GM19023 (cell line): ENCODE measurements at regions not wholly inside any gene's neighbourhood (a gene's known extent, or its start where the extent isn't known, plus 50 kb on each side); places are given as distances from the start of the nearest gene placed in this dataset.

Experiments used
- ATAC-seq: cut with Tn5 transposase; IDR thresholded peaks from one replicate; pipeline ENCODE4 v1.9.1; 2021; ENCODE audit warnings: mild to moderate bottlenecking, moderate library complexity; ENCODE audit not compliant: unreplicated experiment

- ATAC-seq: no peak
Observed at GRCh38 chr1:59017501-59018231, 233.8 kb upstream of the JUN start.

GRCh38 chr1:59018446-59018845, 234.6 kb upstream of the JUN start:
- ATAC-seq: no peak

DNA sequence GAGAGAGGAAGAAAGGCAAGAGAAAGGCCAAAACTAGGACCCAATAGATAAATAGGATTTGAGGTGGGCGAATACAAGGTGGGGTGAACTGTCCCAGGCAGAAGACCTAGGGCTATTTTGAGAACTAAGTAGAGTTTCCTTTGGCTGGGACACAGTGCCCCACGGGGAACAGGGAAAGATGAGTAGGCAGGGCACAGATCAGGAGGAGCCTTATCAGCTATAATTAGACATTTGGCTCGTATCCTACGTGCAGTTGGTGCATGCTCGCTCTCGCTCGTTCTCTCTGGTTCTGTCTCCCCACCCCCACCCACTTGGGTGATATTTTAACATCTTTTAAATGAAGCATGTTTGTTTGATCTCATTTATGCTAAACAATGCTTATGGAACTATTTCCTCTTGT, 235.0 kb upstream of the JUN start:
- ATAC-seq: no peak

DNA sequence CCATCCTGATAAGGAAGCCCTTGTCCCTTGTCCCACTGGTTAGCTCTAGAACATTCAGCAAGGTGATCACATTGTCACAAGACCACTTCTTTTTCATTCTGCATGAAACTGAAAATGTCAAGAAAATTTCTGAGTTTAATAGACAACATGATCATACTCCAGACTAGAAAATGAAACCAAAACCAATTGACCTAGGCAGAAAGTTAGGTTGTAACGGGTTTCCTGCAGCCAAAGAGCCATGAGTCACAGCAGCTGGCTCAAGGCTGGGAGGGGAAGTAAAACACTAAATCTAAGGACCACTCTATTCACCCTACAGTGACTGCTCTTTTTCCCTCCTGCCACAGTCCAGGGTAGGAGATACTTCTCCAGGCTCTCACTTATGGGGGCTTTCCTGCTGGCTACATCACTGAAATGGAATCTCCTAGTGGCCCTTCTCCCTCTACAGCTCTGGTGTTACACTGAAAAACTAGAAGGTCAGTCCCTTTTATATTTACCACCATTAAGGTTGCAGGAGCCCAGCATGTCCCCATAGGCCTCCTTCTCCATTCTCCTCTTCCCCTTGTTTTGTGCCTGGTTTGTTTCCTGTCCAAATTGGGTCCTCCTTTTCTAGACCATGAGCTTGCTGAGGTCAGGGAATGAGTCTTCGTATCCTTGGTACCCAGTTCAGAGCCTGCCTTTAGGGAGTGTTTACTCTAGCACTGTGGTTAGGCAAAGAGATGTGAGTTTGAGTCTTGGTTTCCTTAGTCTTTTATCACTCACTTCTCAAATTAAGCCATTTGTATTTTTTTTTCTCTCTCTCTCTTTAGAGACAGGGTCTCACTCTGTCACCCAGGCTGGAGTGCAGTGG, 236.5 kb upstream of the JUN start:
- peak; percentile 88 for ATAC-seq

- no peak for ATAC-seq
Observed at GRCh38 chr1:59022199-59022598, 238.4 kb upstream of the JUN start.

DNA sequence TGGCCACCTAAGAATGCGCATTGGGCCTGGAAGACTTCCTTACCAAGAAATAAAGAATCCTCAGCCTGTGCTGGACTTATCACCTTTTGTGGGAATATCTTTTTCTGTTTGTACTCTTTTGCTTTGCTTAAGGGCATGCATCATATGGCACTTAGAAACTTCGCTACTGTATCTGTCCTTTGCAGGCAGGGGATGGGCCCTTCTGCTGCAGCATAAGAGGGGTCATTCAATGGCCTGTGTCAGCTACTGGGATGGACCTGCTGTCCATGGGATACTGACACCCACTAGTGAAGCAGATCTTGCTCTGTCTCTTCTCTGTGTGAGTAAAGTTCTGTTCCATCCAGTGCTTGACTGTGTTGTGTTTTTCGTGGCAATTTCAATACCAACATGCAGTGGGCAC, 239.0 kb upstream of the JUN start:
- no peak for ATAC-seq

GRCh38 chr1:59025201-59025600, 241.4 kb upstream of the JUN start:
- ATAC-seq: no peak

DNA sequence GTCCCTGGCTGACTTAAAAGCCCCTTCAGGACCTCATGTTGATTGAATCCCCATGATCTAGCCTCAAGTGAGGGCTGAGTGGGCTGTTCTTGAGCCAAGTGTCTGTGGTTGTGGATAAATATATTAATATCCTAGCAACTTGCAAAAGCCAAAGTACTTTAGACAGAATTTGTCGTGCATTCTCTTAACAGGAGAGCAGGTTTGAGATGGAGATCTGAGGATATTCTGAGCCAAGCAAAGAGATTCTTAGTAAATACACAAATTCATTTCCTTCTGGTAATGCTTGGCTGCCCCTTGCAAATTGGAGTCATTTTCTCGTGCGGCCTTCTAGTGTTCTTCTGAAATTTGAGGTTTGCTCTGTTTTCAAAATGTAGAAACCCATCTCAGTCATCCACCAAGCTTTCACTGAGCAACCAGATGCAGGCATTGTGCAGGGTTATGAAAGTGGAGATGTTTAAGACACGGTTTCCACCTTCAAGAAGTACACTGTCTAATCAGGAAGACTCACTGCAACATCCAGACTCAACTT, 242.1 kb upstream of the JUN start:
- peak; percentile 91 for ATAC-seq

GRCh38 chr1:59026472-59026948, 242.7 kb upstream of the JUN start:
- peak; percentile 18 for ATAC-seq

GRCh38 chr1:59027177-59027576, 243.3 kb upstream of the JUN start:
- no peak for ATAC-seq

DNA sequence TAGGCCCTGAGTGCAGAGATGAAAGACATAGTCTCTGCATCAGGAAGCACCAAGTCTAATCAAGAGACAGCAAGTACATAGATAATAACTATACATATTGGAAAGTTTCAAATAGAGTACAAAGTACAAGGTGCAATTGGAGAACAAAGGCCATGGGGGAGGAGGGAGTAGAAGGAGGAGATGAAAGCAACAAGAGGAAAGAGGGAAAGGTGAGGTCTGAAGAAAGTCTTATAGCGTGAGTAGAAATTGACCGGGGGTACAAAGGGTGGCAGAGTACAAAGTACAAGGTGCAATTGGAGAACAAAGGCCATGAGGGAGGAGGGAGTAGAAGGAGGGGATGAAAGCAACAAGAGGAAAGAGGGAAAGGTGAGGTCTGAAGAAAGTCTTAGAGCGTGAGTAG, 244.2 kb upstream of the JUN start:
- no peak for ATAC-seq

DNA sequence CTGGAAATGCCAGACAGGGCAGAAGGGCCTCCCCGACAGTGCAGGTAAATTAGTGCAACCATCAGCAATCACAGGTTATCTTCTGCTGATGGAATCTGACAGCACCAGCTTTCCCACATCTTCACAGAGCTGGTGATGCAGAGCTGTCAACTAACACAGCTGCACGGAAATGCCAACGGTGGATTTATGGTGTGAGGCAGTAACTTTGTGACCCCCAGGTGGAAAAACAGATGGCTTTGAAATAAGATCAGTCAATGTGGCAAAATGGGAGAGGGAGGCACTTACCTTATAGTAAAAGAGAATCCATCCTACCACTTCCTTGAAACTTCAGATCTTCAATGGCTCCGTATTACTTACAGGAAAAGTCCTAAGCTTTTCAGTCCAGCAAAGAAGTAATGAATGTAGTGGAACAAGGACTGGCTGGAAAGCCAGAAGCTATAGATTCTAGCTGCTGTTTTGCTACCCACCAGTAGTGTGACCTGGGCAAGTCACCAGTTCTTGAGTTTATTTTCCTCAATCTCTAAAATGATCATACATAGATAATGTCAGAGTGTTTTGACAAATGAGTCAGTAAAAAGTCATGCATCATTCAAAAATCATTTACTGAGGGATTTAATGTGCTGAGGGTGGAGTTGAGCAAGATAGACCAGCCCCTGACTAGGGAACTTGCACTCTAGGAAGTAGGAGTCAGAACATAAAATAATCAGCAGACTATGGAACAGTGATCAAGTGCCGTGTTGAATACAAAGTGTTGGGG, 245.7 kb upstream of the JUN start:
- ATAC-seq: no peak

DNA sequence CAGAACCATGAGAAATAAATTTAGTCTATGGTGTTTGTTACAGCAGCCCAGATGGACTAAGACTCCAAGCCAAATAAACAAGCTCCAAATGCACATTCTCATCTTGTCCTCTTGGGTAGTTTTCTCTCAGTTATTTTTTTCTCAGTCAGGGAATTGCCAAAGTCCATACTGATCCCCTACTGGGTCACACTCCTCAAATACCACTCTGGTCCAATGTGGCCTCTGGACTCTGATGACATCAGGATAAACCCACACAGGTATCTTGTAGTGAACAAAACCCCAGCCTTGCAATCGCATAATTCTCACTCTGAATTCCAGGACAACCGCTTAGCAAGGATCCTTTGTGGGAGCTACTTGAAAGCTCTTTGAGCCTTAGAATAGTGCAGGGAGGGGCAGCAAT, 248.4 kb upstream of the JUN start:
- ATAC-seq: no peak

- no peak for ATAC-seq
Observed at GRCh38 chr1:59033761-59034160, 249.9 kb upstream of the JUN start.

DNA sequence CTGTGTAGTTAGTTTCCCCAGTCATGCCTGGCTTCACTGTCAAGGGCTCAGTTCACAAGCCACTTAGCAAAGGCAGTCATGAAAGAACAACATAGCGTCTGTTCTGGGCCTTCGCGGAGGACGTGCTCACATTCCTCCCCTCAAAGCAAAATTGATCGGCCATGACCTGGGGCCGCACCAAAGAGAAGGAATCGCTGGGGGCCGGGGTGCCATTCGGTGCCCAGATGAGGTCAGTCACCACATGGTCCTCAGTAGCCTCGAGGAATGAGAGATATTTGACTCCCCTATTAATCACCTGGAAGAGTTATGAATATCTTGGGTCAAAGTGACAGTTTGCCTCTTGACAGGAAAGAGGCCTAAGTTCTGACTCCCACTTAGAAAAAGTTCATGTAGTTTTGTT, 251.1 kb upstream of the JUN start:
- ATAC-seq: no peak

DNA sequence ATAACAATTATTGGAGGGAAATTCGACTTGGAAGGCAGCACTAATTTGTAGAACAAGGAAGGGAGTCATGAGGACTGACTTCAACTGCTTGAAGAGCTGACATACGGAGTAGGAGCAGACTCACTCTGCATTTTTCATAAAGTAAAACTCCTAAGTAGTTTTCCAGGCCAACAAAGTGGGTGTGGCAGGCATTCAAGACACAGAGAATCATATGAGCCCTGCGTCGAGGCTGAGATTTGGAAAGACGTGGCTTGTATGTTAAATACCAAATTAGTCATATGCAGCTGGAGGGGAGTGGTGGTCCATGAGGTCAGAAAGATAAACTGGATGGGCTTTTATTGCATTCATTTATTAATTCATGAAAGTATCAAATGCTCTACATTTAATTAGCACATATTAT, 255.7 kb upstream of the JUN start:
- no peak for ATAC-seq

- ATAC-seq: no peak
Observed at GRCh38 chr1:59040486-59040885, 256.4 kb upstream of the FGGY start.

DNA sequence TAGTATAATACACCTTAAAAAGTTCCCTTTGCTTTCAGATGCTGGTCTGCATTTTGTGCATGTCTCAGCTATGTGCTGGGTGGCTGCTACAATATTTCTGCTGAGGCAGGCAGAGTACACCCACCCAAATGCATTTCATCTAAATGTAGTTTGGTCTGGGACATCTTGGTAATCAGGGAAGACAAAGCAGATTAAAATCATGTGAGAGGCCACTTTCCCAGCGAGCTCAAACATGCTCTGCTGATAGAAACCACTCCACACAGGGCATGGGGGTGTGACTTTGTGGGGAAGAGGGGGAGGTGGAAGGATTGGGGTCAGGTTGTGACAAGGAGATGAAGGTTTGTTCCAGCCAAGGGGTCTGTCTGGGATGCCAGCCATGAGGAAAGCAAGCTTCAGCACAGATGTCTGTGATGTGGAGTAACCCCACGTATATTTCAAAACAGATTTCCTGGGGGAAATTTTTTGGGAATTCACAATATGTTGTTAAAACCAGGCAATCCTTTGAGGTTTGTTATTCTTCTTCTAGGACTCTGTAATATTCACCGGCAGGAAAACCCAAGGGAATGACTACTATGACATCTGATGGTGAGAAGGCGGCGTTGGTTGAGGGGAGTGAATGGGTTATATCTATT, 255.1 kb upstream of the FGGY start:
- no peak for ATAC-seq

DNA sequence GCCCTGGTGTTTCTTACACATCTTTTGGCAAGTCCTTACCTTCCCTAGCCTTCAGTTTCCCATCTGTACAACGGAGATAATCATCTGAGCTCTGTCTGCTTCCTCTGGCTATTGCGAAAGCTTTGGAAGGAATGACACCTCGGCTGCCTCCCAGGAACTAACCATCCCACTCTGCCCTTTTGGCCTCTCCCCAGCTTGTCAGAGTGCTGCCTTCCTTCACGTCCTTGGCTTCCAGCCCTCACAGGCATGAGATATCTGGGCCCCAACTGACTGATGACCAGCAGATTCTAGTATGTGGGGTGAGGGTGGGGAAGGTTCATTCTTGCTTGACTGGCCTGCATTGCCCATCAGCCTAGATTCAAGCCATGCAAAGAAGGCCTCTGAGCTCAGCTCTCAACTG, 253.1 kb upstream of the FGGY start:
- ATAC-seq: no peak

GRCh38 chr1:59044535-59045121, 252.3 kb upstream of the FGGY start:
- ATAC-seq: no peak
